HEK293T (cell line): ENCODE measurements at regions not wholly inside any gene's neighbourhood (a gene's known extent, or its start where the extent isn't known, plus 50 kb on each side); places are given as distances from the start of the nearest gene placed in this dataset.

Experiments
- BHLHE40 ChIP-seq: fragments of 450-650 bp; IDR thresholded peaks from 2 replicates; pipeline ENCODE4 v1.6.1; 2016; ENCODE audit warnings: mild to moderate bottlenecking, moderate library complexity, borderline replicate concordance
- FOXA1 ChIP-seq: fragments of 450-650 bp; IDR thresholded peaks from 2 replicates; pipeline ENCODE4 v1.6.1; 2016; ENCODE audit warnings: mild to moderate bottlenecking
- HDGF ChIP-seq: fragments of 450-650 bp; IDR thresholded peaks from 2 replicates; pipeline ENCODE4 v1.6.1; 2017; ENCODE audit warnings: antibody characterized with exemption, borderline replicate concordance
- NFRKB ChIP-seq: fragments of 450-650 bp; IDR thresholded peaks from 2 replicates; pipeline ENCODE4 v1.6.1; 2016; ENCODE audit warnings: mild to moderate bottlenecking, moderate library complexity
- SP1 ChIP-seq: fragments of 450-650 bp; IDR thresholded peaks from 2 replicates; pipeline ENCODE4 v1.6.1; 2017

DNA sequence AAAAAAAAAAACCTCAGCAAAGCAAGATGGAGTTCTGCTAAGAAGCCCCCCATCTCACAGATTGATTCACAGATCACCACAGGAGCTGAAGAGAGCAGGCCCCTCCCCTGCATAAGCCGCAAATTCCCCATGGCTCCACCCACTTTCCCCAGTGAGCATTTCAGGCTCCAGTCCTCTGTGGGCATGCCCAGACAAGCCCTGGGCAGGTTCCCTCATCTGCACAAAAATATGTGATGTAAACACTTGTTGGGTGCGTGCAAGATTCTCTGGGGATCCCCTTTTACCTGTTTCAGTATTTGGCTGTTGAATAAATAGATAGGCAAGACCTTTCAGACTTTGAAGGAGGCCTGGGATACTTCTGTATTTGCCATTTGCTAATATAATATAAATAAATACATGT lies 514.3 kb downstream of the PCDH7 start:
- TF ChIP-seq SP1 = no peak
- TF ChIP-seq HDGF = no peak
- no peak for TF ChIP-seq NFRKB
- TF ChIP-seq BHLHE40 = no peak
- TF ChIP-seq FOXA1 = no peak
